Tibial nerve (tissue), 4 donors: ENCODE measurements at regions not wholly inside any gene's neighbourhood (a gene's known extent, or its start where the extent isn't known, plus 50 kb on each side); places are given as distances from the start of the nearest gene placed in this dataset.

Experiments used
- CTCF ChIP-seq, 5 experiments: fragments of 200-600 bp in 3 of 5; fragments of 450-650 bp in 2 of 5; sonication (generic) in 3 of 5; IDR thresholded peaks; one replicate each; pipeline ENCODE4 v1.5.1; 2016 to 2019; ENCODE audit warnings: antibody characterized with exemption in 5 of 5, mild to moderate bottlenecking in 3 of 5, moderate library complexity in 2 of 5
- EP300 ChIP-seq, 2 donors: sonication (generic); formaldehyde crosslinking; IDR thresholded peaks; one replicate each; pipeline ENCODE4 v1.6.1; 2017; ENCODE audit warnings: antibody characterized with exemption in 2 of 2, mild to moderate bottlenecking in 1 of 2
- POLR2A ChIP-seq, 2 donors: fragments of 450-650 bp; IDR thresholded peaks; one replicate each; pipeline ENCODE4 v1.6.1; 2017; ENCODE audit warnings: antibody characterized with exemption in 2 of 2, mild to moderate bottlenecking in 2 of 2, moderate library complexity in 2 of 2

DNA sequence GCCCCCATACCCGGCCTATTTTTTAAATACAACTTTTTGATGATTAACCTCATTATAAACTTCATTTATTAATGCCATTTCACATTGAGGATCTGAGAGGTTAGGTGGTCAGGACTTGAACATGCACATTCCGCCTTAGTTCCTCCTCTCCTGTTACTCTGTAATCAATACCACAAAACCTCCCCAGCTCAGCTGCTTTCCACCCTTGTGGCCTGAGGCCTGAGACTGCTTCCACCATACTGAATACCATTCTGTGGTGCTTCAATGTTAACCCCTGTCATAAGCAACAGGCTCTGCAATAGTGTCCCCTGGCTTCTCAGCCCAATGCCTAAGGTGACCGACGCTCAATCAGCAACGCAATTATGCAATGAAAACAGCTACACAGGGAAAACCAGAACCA, 405.4 kb downstream of the ETS1 start:
- TF ChIP-seq POLR2A (IDR thresholded peaks at IDR 0.05) (no peak), EP300 (IDR thresholded peaks at IDR 0.05) (no peak), CTCF (IDR thresholded peaks at IDR 0.05) (no peak)
